NCI-H2171 (cell line): ENCODE measurements at regions not wholly inside any gene's neighbourhood (a gene's known extent, or its start where the extent isn't known, plus 50 kb on each side); places are given as distances from the start of the nearest gene placed in this dataset.
A peak's percentile ranks its signal among the peaks of the same experiment; 100 is the strongest.
"Not testable (repeated sequence)": the region's sequence is repeated elsewhere in the genome, so short reads cannot be mapped to it uniquely, and the experiment has no call there.

Experiments used
- DNase-seq: peaks from one replicate; lab custom pipeline; 2025; lab: John Stamatoyannopoulos, UW

- no peak for DNase-seq
These were observed 324.2 kb upstream of the PREP start for GRCh38 chr6:105726902-105727655.

GRCh38 chr6:105714846-105715245 lies 312.0 kb upstream of the PREP start:
- DNase-seq = no peak

- no peak for DNase-seq
These were observed 310.7 kb upstream of the PREP start for GRCh38 chr6:105713474-105714118.

GRCh38 chr6:105711216-105711615 lies 308.3 kb upstream of the PREP start:
- no peak for DNase-seq

GRCh38 chr6:105705608-105706007 lies 302.7 kb upstream of the PREP start:
- DNase-seq = no peak

GRCh38 chr6:105695461-105695860 lies 292.6 kb upstream of the PREP start:
- no peak for DNase-seq

- DNase-seq = peak; percentile 20
These were observed 289.8 kb upstream of the PREP start for GRCh38 chr6:105692613-105693215.

- DNase-seq = no peak
These were observed 289.1 kb upstream of the PREP start for GRCh38 chr6:105691971-105692370.

- DNase-seq = no peak
These were observed 288.2 kb upstream of the PREP start for GRCh38 chr6:105691081-105691480.

GRCh38 chr6:105688573-105688972 lies 285.7 kb upstream of the PREP start:
- no peak for DNase-seq

- DNase-seq = not testable (repeated sequence)
These were observed 283.9 kb upstream of the PREP start for GRCh38 chr6:105686793-105687192.

- no peak for DNase-seq
These were observed 278.2 kb upstream of the PREP start for GRCh38 chr6:105681061-105681460.

- DNase-seq = no peak
These were observed 277.2 kb upstream of the PREP start for GRCh38 chr6:105680131-105680530.

- DNase-seq = no peak
These were observed 275.6 kb upstream of the PREP start for GRCh38 chr6:105678516-105678915.

- no peak for DNase-seq
These were observed 275.0 kb upstream of the PREP start for GRCh38 chr6:105677671-105678475.

- no peak for DNase-seq
These were observed 274.0 kb upstream of the PREP start for GRCh38 chr6:105676857-105677256.

GRCh38 chr6:105675715-105676397 lies 273.0 kb upstream of the PREP start:
- DNase-seq = no peak

- DNase-seq = not testable (repeated sequence)
These were observed 270.1 kb upstream of the PREP start for GRCh38 chr6:105672856-105673538.

GRCh38 chr6:105669232-105669631 lies 266.4 kb upstream of the PREP start:
- no peak for DNase-seq

GRCh38 chr6:105667056-105667455 lies 264.2 kb upstream of the PREP start:
- no peak for DNase-seq

GRCh38 chr6:105664931-105665330 lies 262.0 kb upstream of the PREP start:
- no peak for DNase-seq
